Thyroid gland (tissue), 4 donors: ENCODE measurements at regions not wholly inside any gene's neighbourhood (a gene's known extent, or its start where the extent isn't known, plus 50 kb on each side); places are given as distances from the start of the nearest gene placed in this dataset.

Experiments
- DNase-seq, 2 donors: peaks; one replicate each; pipeline ENCODE4 v3.0.0-alpha.2; 2019
- H3K27ac ChIP-seq, 3 donors: fragments of 200-600 bp; sonication (generic); 1 replicate in 2 of 3; 2 replicates in 1 of 3; pipeline ENCODE4 v1.5.1; 2016 to 2019; ENCODE audit warnings: mild to moderate bottlenecking in 1 of 3, moderate library complexity in 1 of 3
- H3K27me3 ChIP-seq: fragments of 200-600 bp; sonication (generic); one replicate; pipeline ENCODE4 v1.5.1; 2019
- H3K36me3 ChIP-seq, 2 donors: fragments of 200-600 bp; sonication (generic); one replicate each; pipeline ENCODE4 v1.5.1; 2016 to 2019
- H3K4me1 ChIP-seq, 2 donors: fragments of 200-600 bp; sonication (generic); one replicate each; pipeline ENCODE4 v1.5.1; 2017 to 2019
- H3K4me3 ChIP-seq, 3 donors: fragments of 200-600 bp; sonication (generic); replicated peaks in 1 of 3; 1 replicate in 2 of 3; 2 replicates in 1 of 3; pipeline ENCODE4 v1.5.1; 2016; ENCODE audit warnings: mild to moderate bottlenecking in 1 of 3
- H3K9me3 ChIP-seq: fragments of 200-600 bp; sonication (generic); one replicate; pipeline ENCODE4 v1.5.1; 2017
- CTCF ChIP-seq, 6 experiments: fragments of 200-600 bp in 3 of 6; fragments of 450-650 bp in 3 of 6; sonication (generic) in 3 of 6; IDR thresholded peaks; one replicate each; pipeline ENCODE4 v1.5.1; 2016 to 2019; ENCODE audit warnings: antibody characterized with exemption in 6 of 6, mild to moderate bottlenecking in 2 of 6, inconsistent platforms in 1 of 6, moderate library complexity in 1 of 6
- POLR2A ChIP-seq, 2 donors: fragments of 450-650 bp; IDR thresholded peaks; one replicate each; pipeline ENCODE4 v1.6.1; 2017; ENCODE audit warnings: antibody characterized with exemption in 2 of 2, mild to moderate bottlenecking in 2 of 2, moderate library complexity in 1 of 2
- WGBS, 2 donors: methylation state at CpG; one replicate each; pipeline ENCODE4 v1.1.5; 2017; 5-methylcytosine and 5-hydroxymethylcytosine counted together
- intact Hi-C: fragments of 100-400 bp; cut with DNase I; formaldehyde crosslinking; loops from one replicate; pipeline ENCODE4 v1.15.1; 2023

GRCh38 chr18:49650426-49650891, 88.6 kb downstream of the LIPG start:
- intact Hi-C loops, result no loop called here
- no peak for TF ChIP-seq POLR2A (IDR thresholded peaks at IDR 0.05)
- TF ChIP-seq CTCF (IDR thresholded peaks at IDR 0.05), result no peak
- H3K36me3 ChIP-seq, result no peaks in the 10 kb centered on the region
- H3K27me3 ChIP-seq, result no peaks in the 10 kb centered on the region
- 18 to 46% methylated on average over 6 to 7 of the region's 7 CpGs for WGBS, 2 donors
- H3K4me3 ChIP-seq, result no peak overlapping the region
- peak; percentile 62 to 71 for DNase-seq
- peaks cover 41 to 49% of the 10 kb centered on the region in 2 donors for H3K4me1 ChIP-seq
- peak overlapping the region; percentile 24 to 76 (median 61) for H3K27ac ChIP-seq
- H3K9me3 ChIP-seq, result no peaks in the 10 kb centered on the region

- intact Hi-C loops, result no loop called here
- WGBS, 2 donors, result 90 to 94% methylated on average over 3 of the region's 3 CpGs
- no peak for DNase-seq
- no peaks in the 10 kb centered on the region for H3K9me3 ChIP-seq
- no peak overlapping the region for H3K4me3 ChIP-seq
- H3K4me1 ChIP-seq, result peaks cover 37 to 47% of the 10 kb centered on the region in 2 donors
- TF ChIP-seq CTCF (IDR thresholded peaks at IDR 0.05), result peak in 4 of 6 experiments; percentile 13 to 42 (median 34)
- no peak for TF ChIP-seq POLR2A (IDR thresholded peaks at IDR 0.05)
- peak overlapping the region in 1 of 3 donors; percentile 24 for H3K27ac ChIP-seq
- no peaks in the 10 kb centered on the region for H3K27me3 ChIP-seq
- no peaks in the 10 kb centered on the region for H3K36me3 ChIP-seq
These were observed 87.0 kb downstream of the LIPG start for GRCh38 chr18:49648811-49649210.
